HEK293 (cell line): ENCODE measurements at regions not wholly inside any gene's neighbourhood (a gene's known extent, or its start where the extent isn't known, plus 50 kb on each side); places are given as distances from the start of the nearest gene placed in this dataset.

ENCODE experiments used
- CTCF ChIA-PET: fragments of 350-600 bp; formaldehyde crosslinking; extraction: SDS; loops from one replicate; lab custom pipeline; 2021; ENCODE audit warnings: antibody characterized with exemption; lab: Yijun Ruan, JAX
- POLR2A ChIA-PET: fragments of 300-600 bp; formaldehyde crosslinking; extraction: SDS; loops from one replicate; lab custom pipeline; 2020; ENCODE audit warnings: antibody characterized with exemption, inconsistent platforms; lab: Yijun Ruan, JAX
- H3K27ac ChIP-seq: fragments of 200-500 bp; sonication (Bioruptor generic); 2 replicates; pipeline ENCODE4 v1.5.1; 2014; ENCODE audit warnings: low read depth, low read length, control low read depth, inconsistent platforms; ENCODE audit errors: extremely low read depth
- H3K36me3 ChIP-seq, 2 experiments: fragments of 200-500 bp in 1 of 2; sonication (Bioruptor generic) in 1 of 2; 1 replicate in 1 of 2; 2 replicates in 1 of 2; pipeline ENCODE4 v1.5.1; 2014 to 2017; ENCODE audit warnings: inconsistent platforms in 2 of 2, low read length in 2 of 2; ENCODE audit not compliant: control insufficient read depth in 2 of 2, insufficient read depth in 1 of 2
- H3K4me1 ChIP-seq: fragments of 200-500 bp; sonication (Bioruptor generic); 2 replicates; pipeline ENCODE4 v1.5.1; 2014; ENCODE audit warnings: mild to moderate bottlenecking, low read length, inconsistent platforms; ENCODE audit not compliant: control insufficient read depth, insufficient read depth
- H3K4me3 ChIP-seq: 2 replicates; pipeline ENCODE4 v1.5.1; 2011; ENCODE audit warnings: low read depth, mild to moderate bottlenecking, control low read depth, low read length, moderate library complexity
- H3K9me3 ChIP-seq: fragments of 200-500 bp; sonication (Bioruptor generic); 2 replicates; pipeline ENCODE4 v1.5.1; 2014; ENCODE audit warnings: low read depth, low read length, inconsistent platforms; ENCODE audit not compliant: control insufficient read depth, insufficient read depth
- BCL11A ChIP-seq: fragments of 450-650 bp; formaldehyde crosslinking; IDR thresholded peaks from 2 replicates; pipeline ENCODE4 v1.5.1; 2016; ENCODE audit warnings: low read depth, missing biosample characterization, missing genetic modification characterization
- EGR2 ChIP-seq: fragments of 450-650 bp; formaldehyde crosslinking; IDR thresholded peaks from 2 replicates; pipeline ENCODE4 v1.5.1; 2016; ENCODE audit warnings: low read depth, missing biosample characterization, missing genetic modification characterization
- ELK4 ChIP-seq: IDR thresholded peaks from 2 replicates; pipeline ENCODE4 v1.6.1; 2011; ENCODE audit warnings: mild to moderate bottlenecking, low read depth, low read length, borderline replicate concordance
- HOXD13 ChIP-seq: sonication (generic); formaldehyde crosslinking; IDR thresholded peaks from 2 replicates; pipeline ENCODE4 v1.8.0; 2022; ENCODE audit warnings: missing genetic modification reagents, borderline replicate concordance
- KLF16 ChIP-seq: fragments of 450-650 bp; formaldehyde crosslinking; IDR thresholded peaks from 2 replicates; pipeline ENCODE4 v1.5.1; 2017; ENCODE audit warnings: missing biosample characterization, missing genetic modification characterization
- MEIS1 ChIP-seq: sonication (generic); formaldehyde crosslinking; IDR thresholded peaks from 2 replicates; pipeline ENCODE4 v1.8.1; 2022; ENCODE audit warnings: missing genetic modification reagents, mild to moderate bottlenecking, borderline replicate concordance
- MZF1 ChIP-seq: fragments of 450-650 bp; formaldehyde crosslinking; IDR thresholded peaks from 2 replicates; pipeline ENCODE4 v1.5.1; 2017; ENCODE audit warnings: missing biosample characterization, missing genetic modification characterization, borderline replicate concordance
- OVOL3 ChIP-seq: fragments of 450-650 bp; formaldehyde crosslinking; IDR thresholded peaks from 2 replicates; pipeline ENCODE4 v1.5.1; 2016; ENCODE audit warnings: missing biosample characterization, missing genetic modification characterization
- REPIN1 ChIP-seq: fragments of 450-650 bp; formaldehyde crosslinking; IDR thresholded peaks from 2 replicates; pipeline ENCODE4 v1.5.1; 2017; ENCODE audit warnings: missing biosample characterization, missing genetic modification characterization, low read depth
- WT1 ChIP-seq: fragments of 450-650 bp; formaldehyde crosslinking; IDR thresholded peaks from 2 replicates; pipeline ENCODE4 v1.5.1; 2016; ENCODE audit warnings: missing biosample characterization, missing genetic modification characterization
- YY1 ChIP-seq: fragments of 450-650 bp; formaldehyde crosslinking; IDR thresholded peaks from 2 replicates; pipeline ENCODE4 v1.5.1; 2018; ENCODE audit warnings: missing biosample characterization, missing genetic modification characterization
- YY2 ChIP-seq: fragments of 450-650 bp; formaldehyde crosslinking; IDR thresholded peaks from 2 replicates; pipeline ENCODE4 v1.5.1; 2016; ENCODE audit warnings: missing biosample characterization, missing genetic modification characterization
- ZBTB26 ChIP-seq: fragments of 450-650 bp; formaldehyde crosslinking; optimal IDR thresholded peaks from 2 replicates; pipeline ENCODE3; 2016; ENCODE audit warnings: missing biosample characterization, mild to moderate bottlenecking, missing genetic modification characterization
- ZBTB44 ChIP-seq: fragments of 450-650 bp; IDR thresholded peaks from 2 replicates; pipeline ENCODE4 v1.5.1; 2018; ENCODE audit warnings: missing biosample characterization, mild to moderate bottlenecking, missing genetic modification characterization
- ZNF155 ChIP-seq: fragments of 450-650 bp; formaldehyde crosslinking; IDR thresholded peaks from 2 replicates; pipeline ENCODE4 v1.5.1; 2016; ENCODE audit warnings: missing biosample characterization, missing genetic modification characterization
- ZNF169 ChIP-seq: fragments of 450-650 bp; formaldehyde crosslinking; IDR thresholded peaks from 2 replicates; pipeline ENCODE4 v1.5.1; 2016; ENCODE audit warnings: missing biosample characterization, missing genetic modification characterization
- ZNF280C ChIP-seq: fragments of 450-650 bp; formaldehyde crosslinking; IDR thresholded peaks from 2 replicates; pipeline ENCODE4 v1.5.1; 2016; ENCODE audit warnings: missing biosample characterization, missing genetic modification characterization
- ZNF398 ChIP-seq: fragments of 450-650 bp; formaldehyde crosslinking; IDR thresholded peaks from 2 replicates; pipeline ENCODE4 v1.5.1; 2017; ENCODE audit warnings: missing biosample characterization, missing genetic modification characterization
- ZNF433 ChIP-seq: fragments of 450-650 bp; formaldehyde crosslinking; IDR thresholded peaks from 2 replicates; pipeline ENCODE4 v1.5.1; 2016; ENCODE audit warnings: missing biosample characterization, missing genetic modification characterization, low read depth
- ZNF558 ChIP-seq: fragments of 450-650 bp; formaldehyde crosslinking; IDR thresholded peaks from 2 replicates; pipeline ENCODE4 v1.5.1; 2016; ENCODE audit warnings: missing biosample characterization, missing genetic modification characterization
- ZNF561 ChIP-seq: fragments of 450-650 bp; IDR thresholded peaks from 2 replicates; pipeline ENCODE4 v1.5.1; 2018; ENCODE audit warnings: missing biosample characterization, missing genetic modification characterization, borderline replicate concordance
- ZNF596 ChIP-seq: fragments of 450-650 bp; IDR thresholded peaks from 2 replicates; pipeline ENCODE4 v1.5.0; 2018; ENCODE audit warnings: missing biosample characterization, mild to moderate bottlenecking, missing genetic modification characterization, moderate library complexity
- ZNF629 ChIP-seq: fragments of 450-650 bp; formaldehyde crosslinking; IDR thresholded peaks from 2 replicates; pipeline ENCODE4 v1.5.1; 2017; ENCODE audit warnings: missing biosample characterization, missing genetic modification characterization
- ZNF768 ChIP-seq: fragments of 450-650 bp; formaldehyde crosslinking; IDR thresholded peaks from 2 replicates; pipeline ENCODE4 v1.5.1; 2018; ENCODE audit warnings: missing biosample characterization, mild to moderate bottlenecking, missing genetic modification characterization
- ZNF785 ChIP-seq: fragments of 450-650 bp; formaldehyde crosslinking; IDR thresholded peaks from 2 replicates; pipeline ENCODE4 v1.5.1; 2016; ENCODE audit warnings: missing biosample characterization, missing genetic modification characterization
- ZSCAN18 ChIP-seq: fragments of 450-650 bp; formaldehyde crosslinking; IDR thresholded peaks from 2 replicates; pipeline ENCODE4 v1.5.1; 2016; ENCODE audit warnings: missing biosample characterization, missing genetic modification characterization
- ZSCAN23 ChIP-seq: fragments of 450-650 bp; formaldehyde crosslinking; IDR thresholded peaks from 2 replicates; pipeline ENCODE4 v1.5.1; 2016; ENCODE audit warnings: missing biosample characterization, missing genetic modification characterization
- ZXDB ChIP-seq: fragments of 450-650 bp; formaldehyde crosslinking; IDR thresholded peaks from 2 replicates; pipeline ENCODE4 v1.5.1; 2016; ENCODE audit warnings: missing biosample characterization, missing genetic modification characterization

GRCh38 chr15:70466305-70466704 is 297.1 kb downstream of the UACA start:
- no peaks in the 10 kb centered on the region for H3K4me1 ChIP-seq
- no peak for TF ChIP-seq YY1 (tag by site-specific recombination)
- TF ChIP-seq ZBTB26 (tag by site-specific recombination) = no peak
- no peak for TF ChIP-seq ZSCAN23 (tag by site-specific recombination)
- no peak for TF ChIP-seq KLF16
- no peak for TF ChIP-seq REPIN1 (tag by site-specific recombination)
- TF ChIP-seq MEIS1 (CRISPR knock-in tag) = no peak
- no peak for TF ChIP-seq WT1 (tag by site-specific recombination)
- no peak for TF ChIP-seq BCL11A (tag by site-specific recombination)
- no peak for TF ChIP-seq ZNF155 (tag by site-specific recombination)
- TF ChIP-seq ELK4 = no peak
- no peak for TF ChIP-seq ZNF558 (tag by site-specific recombination)
- TF ChIP-seq OVOL3 (tag by site-specific recombination) = no peak
- TF ChIP-seq ZBTB44 = no peak
- no peak for TF ChIP-seq ZXDB (tag by site-specific recombination)
- no peak for TF ChIP-seq MZF1 (tag by site-specific recombination)
- no peak for TF ChIP-seq ZNF596 (tag by site-specific recombination)
- no peak for TF ChIP-seq EGR2 (tag by site-specific recombination)
- no peak for TF ChIP-seq ZNF561 (tag by site-specific recombination)
- no peak for TF ChIP-seq ZNF433 (tag by site-specific recombination)
- no peak for TF ChIP-seq ZNF629 (tag by site-specific recombination)
- TF ChIP-seq, all 188 proteins: peak for 0
- ChIA-PET POLR2A (interaction anchor here (1.1 to 1.3 kb wide), 3 partner anchors 10 to 404 kb away, joined by 3 to 4 read pairs (median 3); no protein-coding TSS in a partner anchor), CTCF (interaction anchor here (0.5 to 5.2 kb wide), 55 partner anchors 10 to 1224 kb away, joined by 3 to 53 read pairs (median 4); no protein-coding TSS in a partner anchor)
- no peak overlapping the region for H3K4me3 ChIP-seq
- no peak overlapping the region for H3K27ac ChIP-seq
- no peaks in the 10 kb centered on the region for H3K36me3 ChIP-seq
- H3K9me3 ChIP-seq = no peaks in the 10 kb centered on the region

- no peak overlapping the region for H3K27ac ChIP-seq
- H3K9me3 ChIP-seq = no peaks in the 10 kb centered on the region
- no peak overlapping the region for H3K4me3 ChIP-seq
- POLR2A ChIA-PET = interaction anchor here (1.1 kb wide), 1 partner anchor 39 kb away, joined by 4 read pairs; no protein-coding TSS in a partner anchor
- no peaks in the 10 kb centered on the region for H3K36me3 ChIP-seq
- no peaks in the 10 kb centered on the region for H3K4me1 ChIP-seq
- CTCF ChIA-PET = interaction anchor here (0.5 to 5.2 kb wide), 27 partner anchors 10 to 1223 kb away, joined by 3 to 53 read pairs (median 4); no protein-coding TSS in a partner anchor
- no peak for TF ChIP-seq ZNF785 (tag by site-specific recombination)
- no peak for TF ChIP-seq HOXD13
- no peak for TF ChIP-seq YY2
- TF ChIP-seq ZNF768 (tag by site-specific recombination) = no peak
- no peak for TF ChIP-seq ZNF398 (tag by site-specific recombination)
- TF ChIP-seq ZNF169 (tag by site-specific recombination) = no peak
- no peak for TF ChIP-seq ZNF280C (tag by site-specific recombination)
- no peak for TF ChIP-seq ZSCAN18 (tag by site-specific recombination)
Measured at GRCh38 chr15:70465812-70466211, 297.5 kb downstream of the UACA start.
